NCI-H1105 treated with DMSO at 0.1 percent for 48 hours (cell line): ENCODE measurements at regions not wholly inside any gene's neighbourhood (a gene's known extent, or its start where the extent isn't known, plus 50 kb on each side); places are given as distances from the start of the nearest gene placed in this dataset.

Experiments
- DNase-seq: peaks from one replicate; lab custom pipeline; 2025; lab: John Stamatoyannopoulos, UW

DNA sequence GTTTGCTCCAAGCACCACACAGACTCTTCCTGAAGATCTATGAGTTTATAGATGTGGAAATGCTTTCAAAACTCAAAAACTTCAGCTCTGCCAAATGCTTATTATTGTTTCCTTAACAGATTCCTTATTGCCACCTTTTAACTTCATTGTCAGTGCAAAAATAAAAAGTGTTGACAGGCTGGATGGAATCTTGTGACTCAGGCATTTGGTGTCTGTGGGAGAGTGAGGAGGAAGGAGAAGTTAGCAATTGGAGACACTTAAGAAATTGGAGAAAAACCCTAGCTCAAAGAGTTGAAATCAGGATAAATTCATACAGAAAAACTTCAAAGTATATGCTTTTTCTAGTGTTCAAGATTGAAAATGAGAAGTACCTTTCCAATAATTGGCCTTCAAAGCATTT, 140.6 kb upstream of the PUM3 start:
- no peak for DNase-seq

GRCh38 chr9:2979957-2980610, 136.2 kb upstream of the PUM3 start:
- DNase-seq, result no peak

DNA sequence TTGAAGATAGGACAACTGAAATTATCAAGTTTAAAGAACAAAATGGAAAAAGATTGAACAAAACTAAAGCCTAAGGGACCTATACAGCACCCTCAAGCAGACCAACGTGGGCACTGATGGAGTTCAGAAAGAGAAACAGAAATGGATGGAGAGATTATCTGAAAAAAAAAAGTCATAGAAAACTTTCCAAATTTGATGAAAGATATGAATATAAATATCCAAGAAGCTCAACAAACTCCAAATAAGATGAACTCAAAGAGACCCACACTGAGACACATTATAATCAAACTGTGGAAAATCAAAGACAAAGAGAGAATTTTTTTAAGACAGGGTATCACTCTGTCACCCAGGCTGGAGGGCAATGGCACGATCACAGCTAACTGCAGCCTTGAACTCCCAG, 128.6 kb upstream of the PUM3 start:
- DNase-seq, result no peak

DNA sequence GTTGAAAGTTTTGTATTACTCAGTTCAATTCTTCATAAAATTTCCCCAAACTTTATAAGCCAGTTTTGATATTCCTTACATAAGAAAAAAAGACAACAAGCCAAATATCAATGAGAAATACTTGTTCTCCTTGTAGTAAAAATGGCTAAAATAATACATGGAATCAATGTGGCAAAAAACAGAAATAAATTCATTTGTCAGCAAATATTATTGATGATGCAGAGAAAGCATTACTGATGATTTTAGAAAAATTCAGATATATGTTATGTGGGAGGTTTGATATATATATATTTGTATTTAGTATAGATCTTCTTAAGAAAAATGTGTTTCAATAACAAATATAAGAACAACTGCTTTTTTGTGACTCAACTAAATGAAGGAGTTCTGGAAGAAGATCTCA, 127.0 kb upstream of the PUM3 start:
- no peak for DNase-seq

DNA sequence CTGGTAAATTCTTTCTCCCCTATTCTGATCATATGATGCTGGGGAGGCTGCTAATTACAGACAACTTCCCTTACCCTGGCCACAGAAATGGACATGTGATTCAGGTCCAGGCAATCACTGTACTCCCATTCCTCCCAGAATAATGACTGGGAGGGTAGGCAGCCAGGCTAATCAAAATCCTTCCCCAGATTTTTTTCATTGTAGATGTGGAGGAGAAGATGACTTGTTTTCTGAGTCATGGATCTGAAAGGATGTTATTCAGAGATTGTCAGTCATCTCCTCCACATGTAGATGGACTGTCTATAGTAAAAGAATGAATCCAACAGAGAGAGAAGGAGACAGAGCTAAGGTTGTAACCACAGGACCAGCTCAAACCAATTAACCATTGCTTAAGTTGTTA, 123.9 kb upstream of the PUM3 start:
- no peak for DNase-seq

GRCh38 chr9:2966565-2967300, 122.8 kb upstream of the PUM3 start:
- DNase-seq, result no peak

- no peak for DNase-seq
Measured at GRCh38 chr9:2964470-2964869, 120.6 kb upstream of the PUM3 start.

GRCh38 chr9:2963307-2963706, 119.4 kb upstream of the PUM3 start:
- DNase-seq, result no peak

GRCh38 chr9:2962471-2963172, 118.7 kb upstream of the PUM3 start:
- no peak for DNase-seq

DNA sequence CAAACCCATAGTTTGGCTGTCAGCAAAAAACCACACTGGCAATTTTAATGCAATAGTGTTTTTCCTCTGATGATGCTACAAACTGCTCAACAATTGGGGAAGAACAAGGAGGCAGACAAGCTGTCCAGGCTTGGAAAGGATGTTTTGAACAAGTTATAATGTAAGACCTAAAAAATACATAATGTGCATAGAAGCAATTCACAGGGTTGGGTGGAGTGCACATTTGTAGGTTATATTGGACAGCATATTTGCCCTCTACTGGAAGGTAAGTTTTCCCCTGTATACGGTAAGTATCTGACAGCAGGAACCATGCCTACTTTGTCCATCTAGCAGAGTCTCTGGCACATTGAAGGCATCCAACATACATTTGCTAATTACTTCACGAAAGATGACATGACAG, 114.3 kb upstream of the PUM3 start:
- DNase-seq, result no peak

- DNase-seq, result no peak
Measured at GRCh38 chr9:2957656-2958200, 113.8 kb upstream of the PUM3 start.

DNA sequence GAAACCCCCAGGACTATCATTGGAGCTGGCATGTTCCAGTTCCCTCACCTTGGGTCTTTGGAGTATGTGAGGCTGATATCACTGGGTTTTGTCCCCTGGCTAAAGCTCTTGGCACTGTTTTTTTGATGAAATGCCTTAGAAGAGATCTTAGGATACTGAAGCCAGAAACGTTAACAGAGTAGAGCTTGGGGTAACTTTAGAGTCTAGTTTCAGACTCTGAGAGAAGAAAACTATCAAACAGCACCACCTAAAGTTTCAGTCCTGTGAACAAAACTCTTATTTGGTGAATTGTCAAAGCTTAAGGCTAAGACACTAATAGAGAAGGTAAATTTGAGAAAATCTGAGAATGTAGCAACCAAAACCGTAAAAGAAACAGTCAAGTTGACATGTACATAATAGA, 111.7 kb upstream of the PUM3 start:
- no peak for DNase-seq

GRCh38 chr9:2939368-2939767, 95.5 kb upstream of the PUM3 start:
- no peak for DNase-seq

GRCh38 chr9:2936221-2936620, 92.3 kb upstream of the PUM3 start:
- DNase-seq, result no peak

- DNase-seq, result no peak
Measured at GRCh38 chr9:2934883-2935282, 91.0 kb upstream of the PUM3 start.

DNA sequence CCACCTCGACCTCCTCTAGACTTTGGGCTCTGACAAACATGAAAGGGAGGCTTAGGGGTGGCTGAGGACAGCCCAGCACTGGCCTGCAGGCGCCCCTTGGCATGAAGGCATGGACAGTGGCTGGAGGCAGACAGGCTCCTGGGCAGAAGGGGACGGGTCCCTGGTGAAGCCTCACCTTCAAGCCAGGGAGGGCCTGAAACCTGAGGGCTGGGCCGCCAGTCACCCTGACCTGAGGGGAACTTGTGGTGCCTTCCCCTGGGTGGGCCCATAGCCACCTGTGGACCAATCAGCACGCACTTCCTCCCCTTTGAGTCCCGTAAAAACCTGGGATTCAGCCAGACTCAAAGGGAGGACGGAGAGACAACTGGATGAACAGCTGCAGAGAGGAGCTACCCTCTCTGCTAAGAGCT, 90.4 kb upstream of the PUM3 start:
- DNase-seq, result no peak

GRCh38 chr9:2933165-2934095, 89.5 kb upstream of the PUM3 start:
- DNase-seq, result no peak

DNA sequence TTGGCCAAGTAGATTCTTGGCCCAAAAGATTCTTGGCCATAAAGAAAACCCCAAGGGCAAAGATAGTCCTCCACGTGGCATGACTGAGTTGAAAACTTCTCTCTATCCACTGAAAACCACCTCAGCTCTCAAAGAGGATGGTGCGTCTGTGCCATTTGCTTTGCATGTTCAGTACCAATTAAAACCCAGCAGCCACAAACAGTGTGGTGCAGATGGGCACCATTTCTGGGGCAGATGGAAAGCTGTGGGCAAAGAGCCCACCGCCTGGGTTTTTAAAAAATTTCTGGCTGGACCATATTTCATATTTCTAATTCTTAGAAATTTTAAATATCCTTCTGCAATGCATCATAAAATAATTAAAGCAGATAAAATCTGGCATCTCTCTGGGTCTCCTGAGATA, 84.5 kb upstream of the PUM3 start:
- no peak for DNase-seq

GRCh38 chr9:2925016-2925415, 81.1 kb upstream of the PUM3 start:
- no peak for DNase-seq

- DNase-seq, result no peak
Measured at GRCh38 chr9:2924380-2924768, 80.5 kb upstream of the PUM3 start.

- DNase-seq, result no peak
Measured at GRCh38 chr9:2923766-2924379, 80.0 kb upstream of the PUM3 start.

- no peak for DNase-seq
Measured at GRCh38 chr9:2919347-2919746, 75.5 kb upstream of the PUM3 start.
